WTC11 (cell line): ENCODE measurements at regions not wholly inside any gene's neighbourhood (a gene's known extent, or its start where the extent isn't known, plus 50 kb on each side); places are given as distances from the start of the nearest gene placed in this dataset.

Experiments used
- ATAC-seq: fragments of 200-7000 bp; cut with Tn5 transposase; 2 replicates; pipeline ENCODE4 v1.10.0; 2021; ENCODE audit warnings: mild to moderate bottlenecking, moderate library complexity
- CTCF ChIA-PET: fragments of 300-600 bp; sonication (Branson Sonifier 250); formaldehyde crosslinking; loops from one replicate; lab custom pipeline; 2021; ENCODE audit warnings: antibody characterized with exemption; lab: Charles Lee
- POLR2A ChIA-PET: fragments of 350-600 bp; sonication (Branson Sonifier 250); formaldehyde crosslinking; loops from one replicate; lab custom pipeline; 2021; ENCODE audit warnings: antibody characterized with exemption; lab: Charles Lee
- DNase-seq: peaks from one replicate; pipeline ENCODE4 v3.0.0; 2021; ENCODE audit warnings: low spot score
- H3K27ac Mint-ChIP-seq: 2 replicates; pipeline ENCODE4 v1.8.0; 2021; ENCODE audit warnings: mixed read lengths
- H3K27me3 Mint-ChIP-seq: 2 replicates; pipeline ENCODE4 v1.8.0; 2021; ENCODE audit warnings: low read depth, mild to moderate bottlenecking, moderate library complexity, mixed read lengths
- H3K36me3 Mint-ChIP-seq: 2 replicates; pipeline ENCODE4 v1.8.0; 2021; ENCODE audit warnings: mixed read lengths
- H3K4me1 Mint-ChIP-seq: 2 replicates; pipeline ENCODE4 v1.8.0; 2022; ENCODE audit warnings: mixed read lengths
- H3K4me3 Mint-ChIP-seq: 2 replicates; pipeline ENCODE4 v1.8.0; 2021; ENCODE audit warnings: mild to moderate bottlenecking, moderate library complexity, mixed read lengths
- H3K9me3 Mint-ChIP-seq: 2 replicates; pipeline ENCODE4 v1.8.0; 2021; ENCODE audit warnings: mixed read lengths
- ATF2 ChIP-seq: sonication (generic); formaldehyde crosslinking; IDR thresholded peaks from 2 replicates; pipeline ENCODE4 v1.8.1; 2022; ENCODE audit warnings: low read depth, missing genetic modification reagents, borderline replicate concordance
- CBFB ChIP-seq: sonication (generic); formaldehyde crosslinking; IDR thresholded peaks from 2 replicates; pipeline ENCODE4 v1.8.1; 2022; ENCODE audit warnings: mild to moderate bottlenecking, low read depth, missing genetic modification reagents
- CREM ChIP-seq: sonication (generic); formaldehyde crosslinking; IDR thresholded peaks from 2 replicates; pipeline ENCODE4 v1.8.1; 2022; ENCODE audit warnings: mild to moderate bottlenecking, missing genetic modification reagents, moderate library complexity
- E2F1 ChIP-seq: sonication (generic); formaldehyde crosslinking; IDR thresholded peaks from 2 replicates; pipeline ENCODE4 v1.8.0; 2022; ENCODE audit warnings: mild to moderate bottlenecking, missing genetic modification reagents
- ELF4 ChIP-seq: sonication (generic); formaldehyde crosslinking; IDR thresholded peaks from 2 replicates; pipeline ENCODE4 v1.8.1; 2022; ENCODE audit warnings: low read depth, mild to moderate bottlenecking, moderate library complexity, missing genetic modification reagents
- FOXP4 ChIP-seq: sonication (generic); formaldehyde crosslinking; IDR thresholded peaks from 2 replicates; pipeline ENCODE4 v1.8.0; 2022; ENCODE audit warnings: mild to moderate bottlenecking, missing genetic modification reagents
- GTF2I ChIP-seq: fragments of 250-450 bp; sonication (Bioruptor Pico); conservative IDR thresholded peaks from 2 replicates; pipeline ENCODE4 v1.4.0; 2021; ENCODE audit warnings: mild to moderate bottlenecking
- HMGA2 ChIP-seq: fragments of 250-450 bp; sonication (Bioruptor Pico); IDR thresholded peaks from 2 replicates; pipeline ENCODE4 v1.4.0; 2021; ENCODE audit warnings: mild to moderate bottlenecking, moderate library complexity
- JAZF1 ChIP-seq: fragments of 250-450 bp; sonication (Bioruptor Pico); IDR thresholded peaks from 2 replicates; pipeline ENCODE4 v1.9.0; 2021; ENCODE audit warnings: moderate library complexity, mild to moderate bottlenecking, inconsistent platforms
- JUN ChIP-seq: sonication (generic); formaldehyde crosslinking; IDR thresholded peaks from 2 replicates; pipeline ENCODE4 v1.8.0; 2023; ENCODE audit warnings: mild to moderate bottlenecking, missing genetic modification reagents
- KAT7 ChIP-seq: sonication (generic); formaldehyde crosslinking; IDR thresholded peaks from 2 replicates; pipeline ENCODE4 v1.8.1; 2023; ENCODE audit warnings: missing genetic modification reagents, mild to moderate bottlenecking, borderline replicate concordance
- MLX ChIP-seq: sonication (generic); formaldehyde crosslinking; IDR thresholded peaks from 2 replicates; pipeline ENCODE4 v1.8.1; 2023; ENCODE audit warnings: mild to moderate bottlenecking, missing genetic modification reagents, moderate library complexity
- NR2C2 ChIP-seq: sonication (generic); formaldehyde crosslinking; IDR thresholded peaks from 2 replicates; pipeline ENCODE4 v1.8.0; 2022; ENCODE audit warnings: mild to moderate bottlenecking, missing genetic modification reagents
- PRDM15 ChIP-seq: sonication (generic); formaldehyde crosslinking; IDR thresholded peaks from 2 replicates; pipeline ENCODE4 v1.8.0; 2022; ENCODE audit warnings: missing genetic modification reagents
- PRRX2 ChIP-seq: fragments of 250-450 bp; sonication (Bioruptor Pico); IDR thresholded peaks from 2 replicates; pipeline ENCODE4 v1.8.0; 2021; ENCODE audit warnings: mild to moderate bottlenecking
- SOX15 ChIP-seq: fragments of 250-450 bp; sonication (Bioruptor Pico); IDR thresholded peaks from 2 replicates; pipeline ENCODE4 v1.9.0; 2021; ENCODE audit warnings: mild to moderate bottlenecking
- USF1 ChIP-seq: sonication (generic); formaldehyde crosslinking; IDR thresholded peaks from 2 replicates; pipeline ENCODE4 v1.8.0; 2022; ENCODE audit warnings: mild to moderate bottlenecking, missing genetic modification reagents
- USF2 ChIP-seq: sonication (generic); formaldehyde crosslinking; IDR thresholded peaks from 2 replicates; pipeline ENCODE4 v1.8.1; 2023; ENCODE audit warnings: mild to moderate bottlenecking, missing genetic modification reagents, moderate library complexity
- ZMAT4 ChIP-seq: fragments of 250-450 bp; sonication (Bioruptor Pico); IDR thresholded peaks from 2 replicates; pipeline ENCODE4 v1.9.0; 2021; ENCODE audit warnings: mild to moderate bottlenecking
- ZNF219 ChIP-seq: sonication (generic); formaldehyde crosslinking; IDR thresholded peaks from 2 replicates; pipeline ENCODE4 v1.8.0; 2023; ENCODE audit warnings: missing genetic modification reagents, mild to moderate bottlenecking, borderline replicate concordance
- ZNF416 ChIP-seq: fragments of 250-450 bp; sonication (Bioruptor Pico); IDR thresholded peaks from 2 replicates; pipeline ENCODE4 v1.9.0; 2021; ENCODE audit warnings: mild to moderate bottlenecking, inconsistent platforms

GRCh38 chr10:47056247-47056510, 145.0 kb downstream of the PTPN20 start:
- H3K9me3 Mint-ChIP-seq = no peaks in the 10 kb centered on the region
- no peak for ATAC-seq
- no peak for DNase-seq
- no peak for TF ChIP-seq ZNF219 (CRISPR knock-in tag)
- no peak for TF ChIP-seq ELF4 (CRISPR knock-in tag)
- TF ChIP-seq ZMAT4 (CRISPR knock-in tag) = no peak
- no peak for TF ChIP-seq ATF2
- TF ChIP-seq MLX (CRISPR knock-in tag) = no peak
- TF ChIP-seq E2F1 (CRISPR knock-in tag) = no peak
- H3K27me3 Mint-ChIP-seq = no peaks in the 10 kb centered on the region
- ChIA-PET CTCF (interaction anchor here (1.5 to 2.9 kb wide), 2 partner anchors 9 to 256 kb away, joined by 3 to 8 read pairs; no protein-coding TSS in a partner anchor), POLR2A (no interaction called here)
- no peak overlapping the region for H3K27ac Mint-ChIP-seq
- no peak overlapping the region for H3K4me3 Mint-ChIP-seq
- H3K36me3 Mint-ChIP-seq = no peaks in the 10 kb centered on the region
- no peaks in the 10 kb centered on the region for H3K4me1 Mint-ChIP-seq

GRCh38 chr10:47057471-47057870, 146.2 kb downstream of the PTPN20 start:
- H3K9me3 Mint-ChIP-seq = no peaks in the 10 kb centered on the region
- H3K4me3 Mint-ChIP-seq = no peak overlapping the region
- DNase-seq (no peak), ATAC-seq (no peak)
- TF ChIP-seq USF2 (CRISPR knock-in tag) = no peak
- TF ChIP-seq CBFB = no peak
- no peak for TF ChIP-seq SOX15 (CRISPR knock-in tag)
- TF ChIP-seq JAZF1 (CRISPR knock-in tag) = no peak
- no peak for TF ChIP-seq JUN (CRISPR knock-in tag)
- TF ChIP-seq ZNF416 (CRISPR knock-in tag) = no peak
- no peaks in the 10 kb centered on the region for H3K4me1 Mint-ChIP-seq
- H3K27me3 Mint-ChIP-seq = no peaks in the 10 kb centered on the region
- CTCF ChIA-PET = no interaction called here
- POLR2A ChIA-PET = no interaction called here
- no peaks in the 10 kb centered on the region for H3K36me3 Mint-ChIP-seq
- no peak overlapping the region for H3K27ac Mint-ChIP-seq

GRCh38 chr10:47058032-47058702, 146.9 kb downstream of the PTPN20 start:
- Mint-ChIP-seq H3K4me1 (no peaks in the 10 kb centered on the region), H3K27me3 (no peaks in the 10 kb centered on the region), H3K27ac (no peak overlapping the region), H3K4me3 (no peak overlapping the region), H3K36me3 (no peaks in the 10 kb centered on the region), H3K9me3 (no peaks in the 10 kb centered on the region)
- CTCF ChIA-PET = no interaction called here
- DNase-seq (no peak), ATAC-seq (no peak)
- POLR2A ChIA-PET = no interaction called here
- TF ChIP-seq FOXP4 (CRISPR knock-in tag) = no peak
- no peak for TF ChIP-seq USF1 (CRISPR knock-in tag)
- no peak for TF ChIP-seq GTF2I (CRISPR knock-in tag)
- TF ChIP-seq PRDM15 (CRISPR knock-in tag) = no peak
- no peak for TF ChIP-seq NR2C2 (CRISPR knock-in tag)
- TF ChIP-seq PRRX2 (CRISPR knock-in tag) = no peak
- TF ChIP-seq KAT7 (CRISPR knock-in tag) = no peak
- TF ChIP-seq CREM = no peak
- no peak for TF ChIP-seq HMGA2 (CRISPR knock-in tag)
